ENCODE measurements at regions not wholly inside any gene's neighbourhood (a gene's known extent, or its start where the extent isn't known, plus 50 kb on each side); places are given as distances from the start of the nearest gene placed in this dataset.
"Not testable (repeated sequence)": the region's sequence is repeated elsewhere in the genome, so short reads cannot be mapped to it uniquely, and the experiment has no call there.

- H3K27ac ChIP-seq, result no peak overlapping the region
- TF ChIP-seq CTCF (IDR thresholded peaks at IDR 0.05), result no peak
- no peak for TF ChIP-seq ZFX (IDR thresholded peaks at IDR 0.05; ENCODE audit: borderline replicate concordance)
Measured at GRCh38 chr2:180607514-180608049, 372.8 kb upstream of the UBE2E3 start.

DNA sequence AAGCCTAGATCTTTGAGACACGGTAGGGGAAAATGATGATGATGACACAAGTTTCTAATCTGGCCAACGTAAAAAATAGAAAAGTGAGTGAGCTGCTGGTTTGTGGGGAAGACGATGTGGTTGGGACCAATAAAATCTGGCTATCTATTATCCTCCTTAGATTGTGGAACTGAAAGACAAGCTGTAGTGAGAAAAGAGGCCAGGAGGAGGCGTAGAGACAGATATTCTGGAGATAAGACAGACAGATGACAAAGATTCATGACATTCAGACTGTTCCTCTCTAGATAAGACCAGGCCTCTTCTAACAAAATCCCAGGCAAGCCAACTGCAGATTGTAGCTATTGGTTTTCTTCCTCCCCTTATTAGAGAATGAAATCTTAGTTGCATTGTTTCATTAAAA lies 376.3 kb upstream of the UBE2E3 start:
- TF ChIP-seq CTCF (IDR thresholded peaks at IDR 0.05) (peak; percentile 29; the same call in 1 of the 2 replicates), ZFX (IDR thresholded peaks at IDR 0.05; ENCODE audit: borderline replicate concordance) (no peak)

GRCh38 chr2:180601016-180601415 lies 379.4 kb upstream of the UBE2E3 start:
- no peak for TF ChIP-seq CTCF (IDR thresholded peaks at IDR 0.05)
- TF ChIP-seq ZFX (IDR thresholded peaks at IDR 0.05; ENCODE audit: borderline replicate concordance), result no peak

More for the DNA sequence above, 376.3 kb upstream of the UBE2E3 start:
- no peak overlapping the region for H3K27ac ChIP-seq

GRCh38 chr2:180599804-180600203 lies 380.6 kb upstream of the UBE2E3 start:
- TF ChIP-seq CTCF (IDR thresholded peaks at IDR 0.05) (no peak), ZFX (IDR thresholded peaks at IDR 0.05; ENCODE audit: borderline replicate concordance) (no peak)
- H3K27ac ChIP-seq, result no peak overlapping the region; the same call in 1 of the 2 replicates

More at GRCh38 chr2:180601016-180601415, 379.4 kb upstream of the UBE2E3 start:
- 0 out of 2 replicates have a peak overlapping the region, but pooled peaks have one; percentile 5 for H3K27ac ChIP-seq

DNA sequence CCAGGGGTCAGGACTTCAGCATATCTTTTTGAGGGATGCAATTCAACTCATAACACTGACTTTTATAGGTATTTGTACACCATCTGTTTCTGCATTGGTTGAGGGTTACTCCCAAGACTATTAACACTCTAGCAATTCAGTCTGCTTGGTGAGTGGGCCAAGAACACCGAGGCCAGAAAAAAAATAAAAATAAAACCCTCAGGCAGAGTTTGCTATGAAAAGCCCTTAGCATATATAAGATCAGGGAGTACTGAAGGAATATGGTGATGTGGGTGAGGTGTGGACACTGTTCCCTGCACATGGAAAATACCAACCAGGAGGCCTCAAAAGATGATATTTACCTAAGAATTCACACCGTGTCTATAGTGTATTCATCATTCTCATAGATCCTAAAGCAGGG lies 383.2 kb upstream of the UBE2E3 start:
- no peak for TF ChIP-seq CTCF (IDR thresholded peaks at IDR 0.05)
- TF ChIP-seq ZFX (IDR thresholded peaks at IDR 0.05; ENCODE audit: borderline replicate concordance), result no peak
- no peak overlapping the region for H3K27ac ChIP-seq

DNA sequence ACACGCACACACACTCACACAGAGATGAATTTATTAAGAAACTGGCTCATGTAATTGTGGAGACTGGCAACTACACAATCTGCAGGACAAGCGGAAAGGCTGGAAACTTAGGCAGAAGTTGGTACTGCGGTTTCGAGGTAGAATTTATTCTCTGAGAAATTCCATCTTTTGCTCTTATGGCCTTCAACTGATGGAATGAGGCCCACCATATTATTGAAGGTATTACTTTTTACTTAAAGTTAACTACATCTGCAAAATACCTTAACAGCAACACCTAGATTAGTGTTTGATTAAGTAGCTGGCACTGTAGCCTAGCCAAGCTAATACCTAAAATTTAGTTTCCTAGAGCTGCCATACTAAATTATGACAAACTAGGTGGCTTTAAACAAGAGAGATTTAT lies 384.0 kb upstream of the UBE2E3 start:
- no peak for TF ChIP-seq ZFX (IDR thresholded peaks at IDR 0.05; ENCODE audit: borderline replicate concordance)
- no peak overlapping the region for H3K27ac ChIP-seq

DNA sequence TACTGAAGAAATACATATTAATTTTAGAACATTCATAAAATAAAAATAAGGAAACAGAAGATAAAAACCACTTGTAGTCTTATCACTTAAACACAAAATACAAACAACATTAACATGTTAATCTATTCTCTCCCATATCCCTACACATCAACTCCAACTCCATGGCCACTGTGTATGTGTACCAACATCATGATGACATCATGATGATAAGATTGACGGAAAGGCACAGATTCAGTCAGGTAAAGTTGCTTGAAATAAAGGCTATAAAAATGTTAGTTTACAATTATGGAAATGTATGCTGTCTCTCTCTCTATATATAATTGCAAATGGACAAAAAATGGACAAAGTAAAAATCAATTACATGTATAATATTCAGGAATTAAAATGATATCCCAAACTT lies 388.5 kb upstream of the UBE2E3 start:
- TF ChIP-seq CTCF (IDR thresholded peaks at IDR 0.05) (no peak), ZFX (IDR thresholded peaks at IDR 0.05; ENCODE audit: borderline replicate concordance) (no peak)

DNA sequence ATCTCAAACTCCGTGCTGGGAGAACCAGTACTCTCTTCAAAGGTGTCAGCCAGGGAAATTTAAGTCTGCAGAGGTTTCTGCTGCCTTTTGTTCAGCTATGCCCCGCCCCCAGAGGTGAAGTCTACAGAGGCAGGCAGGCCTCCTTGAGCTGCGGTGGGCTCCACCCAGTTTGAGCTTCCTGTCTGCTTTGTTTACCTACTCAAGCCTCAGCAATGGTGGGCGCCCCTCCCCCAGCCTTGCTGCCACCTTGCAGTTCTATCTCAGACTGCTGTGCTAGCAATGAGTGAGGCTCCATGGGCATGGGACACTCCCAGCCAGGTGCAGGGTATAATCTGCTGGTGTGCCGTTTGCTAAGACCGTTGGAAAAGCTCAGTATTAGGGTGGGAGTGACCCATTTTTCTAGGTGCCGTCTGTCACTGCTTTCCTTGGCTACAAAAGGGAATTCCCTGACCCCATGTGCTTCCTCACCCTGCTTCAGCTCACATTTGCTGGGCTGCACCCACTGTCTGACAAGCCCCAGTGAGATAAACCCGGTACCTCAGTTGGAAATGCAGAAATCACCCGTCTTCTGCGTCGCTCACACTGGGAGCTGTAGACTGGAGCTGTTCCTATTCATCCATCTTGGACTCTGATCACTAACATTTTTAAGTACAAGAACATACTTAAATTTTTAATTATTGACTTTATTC lies 389.2 kb upstream of the UBE2E3 start:
- not testable (repeated sequence) for H3K27ac ChIP-seq

More for the DNA sequence above, 388.5 kb upstream of the UBE2E3 start:
- H3K27ac ChIP-seq, result no peak overlapping the region

Data from 22Rv1 (cell line).